ENCODE measurements at regions not wholly inside any gene's neighbourhood (a gene's known extent, or its start where the extent isn't known, plus 50 kb on each side); places are given as distances from the start of the nearest gene placed in this dataset.

- Histone ChIP-seq H3K4me1 (ENCODE audit: control insufficient read depth, insufficient read depth, low read length) (no peaks in the 10 kb centered on the region), H3K4me3 (ENCODE audit: low read depth in 2 of 2, low read length in 2 of 2) (no peak overlapping the region), H3K27ac (ENCODE audit: low read length) (no peak overlapping the region), H3K27me3 (ENCODE audit: control insufficient read depth, insufficient read depth, low read length) (no peaks in the 10 kb centered on the region), H3K9me3 (ENCODE audit: control insufficient read depth, insufficient read depth, low read depth, low read length) (no peaks in the 10 kb centered on the region), H3K36me3 (ENCODE audit: control insufficient read depth, insufficient read depth, low read length) (no peaks in the 10 kb centered on the region)
- CTCF ChIA-PET, result no interaction called here
- in situ Hi-C loops (cut with HindIII; ENCODE audit: low pct_unique_long_range_greater_than_20kb, low sequenced_read_pairs) (no loop called here), intact Hi-C loops (cut with micrococcal nuclease; ENCODE audit: unreplicated experiment) (no loop called here)
- DNase-seq (ENCODE audit: low read depth, low spot score), result no peak
- POLR2A ChIA-PET, result no interaction called here
- no peak for ATAC-seq
- TF ChIP-seq POLR2AphosphoS5 (IDR thresholded peaks at IDR 0.05; ENCODE audit: low read depth, low read length), result no peak
- TF ChIP-seq REST (IDR thresholded peaks at IDR 0.05; ENCODE audit: insufficient read depth in 1 of 2, low read depth in 2 of 2, low read length in 1 of 2), result no peak
- no peak for TF ChIP-seq TCF7L2 (IDR thresholded peaks at IDR 0.05; ENCODE audit: low read depth, low read length)
- BruUV-seq (replicated peaks), result no TSS peak
Measured at GRCh38 chr13:78785764-78786163, 126.8 kb upstream of the OBI1 start.

DNA sequence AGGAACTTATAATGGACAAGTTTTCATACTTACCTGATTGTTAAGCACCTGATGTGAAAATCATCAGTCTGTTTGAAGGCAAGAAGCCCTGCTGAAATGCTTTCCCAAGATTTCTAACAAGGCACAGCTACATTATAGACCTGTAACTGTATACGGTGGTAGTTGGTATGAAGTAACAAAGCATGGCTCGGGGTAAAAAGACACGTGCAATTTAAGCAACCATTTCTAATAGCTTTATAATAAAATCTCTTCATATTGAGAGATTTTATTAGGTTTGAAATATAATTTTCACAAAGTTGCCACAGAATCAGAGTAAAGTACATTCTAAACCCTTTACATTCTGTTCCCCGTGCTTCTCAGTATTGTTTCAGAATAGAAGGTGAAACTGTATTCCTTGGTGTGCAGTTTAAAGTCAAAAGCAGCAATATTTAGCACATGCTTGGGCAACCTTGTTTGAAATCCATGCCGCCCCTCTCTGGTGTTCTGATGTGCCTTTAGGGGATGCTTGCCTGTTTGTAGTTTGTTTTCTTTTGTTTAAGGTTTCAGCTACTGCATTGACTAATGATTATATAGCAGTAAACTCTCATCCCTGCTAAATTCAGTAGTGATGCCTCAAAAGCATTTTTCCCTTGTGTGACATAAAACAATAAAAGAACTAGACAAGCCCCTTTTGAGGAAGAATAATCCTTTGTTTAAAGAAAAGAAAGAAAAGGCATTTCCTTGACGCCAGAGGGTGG, 125.2 kb upstream of the OBI1 start:
- DNase-seq (ENCODE audit: low read depth, low spot score) (no peak), ATAC-seq (no peak)
- no peaks in the 10 kb centered on the region for H3K4me1 ChIP-seq (ENCODE audit: control insufficient read depth, insufficient read depth, low read length)
- no peaks in the 10 kb centered on the region for H3K36me3 ChIP-seq (ENCODE audit: control insufficient read depth, insufficient read depth, low read length)
- ChIA-PET CTCF (no interaction called here), POLR2A (interaction anchor here (0.7 kb wide), 1 partner anchor 96 kb away, joined by 3 read pairs; no protein-coding TSS in a partner anchor)
- no TSS peak for BruUV-seq (replicated peaks)
- intact Hi-C loops (cut with micrococcal nuclease; ENCODE audit: unreplicated experiment), result no loop called here
- TF ChIP-seq SIN3A (IDR thresholded peaks at IDR 0.05; ENCODE audit: borderline replicate concordance, insufficient read depth, low read depth, low read length) (no peak), POLR2AphosphoS5 (IDR thresholded peaks at IDR 0.05; ENCODE audit: low read depth, low read length) (no peak), TCF7L2 (IDR thresholded peaks at IDR 0.05; ENCODE audit: low read depth, low read length) (no peak), REST (IDR thresholded peaks at IDR 0.05; ENCODE audit: insufficient read depth in 1 of 2, low read depth in 2 of 2, low read length in 1 of 2) (no peak)
- TF ChIP-seq, protein P1, sequence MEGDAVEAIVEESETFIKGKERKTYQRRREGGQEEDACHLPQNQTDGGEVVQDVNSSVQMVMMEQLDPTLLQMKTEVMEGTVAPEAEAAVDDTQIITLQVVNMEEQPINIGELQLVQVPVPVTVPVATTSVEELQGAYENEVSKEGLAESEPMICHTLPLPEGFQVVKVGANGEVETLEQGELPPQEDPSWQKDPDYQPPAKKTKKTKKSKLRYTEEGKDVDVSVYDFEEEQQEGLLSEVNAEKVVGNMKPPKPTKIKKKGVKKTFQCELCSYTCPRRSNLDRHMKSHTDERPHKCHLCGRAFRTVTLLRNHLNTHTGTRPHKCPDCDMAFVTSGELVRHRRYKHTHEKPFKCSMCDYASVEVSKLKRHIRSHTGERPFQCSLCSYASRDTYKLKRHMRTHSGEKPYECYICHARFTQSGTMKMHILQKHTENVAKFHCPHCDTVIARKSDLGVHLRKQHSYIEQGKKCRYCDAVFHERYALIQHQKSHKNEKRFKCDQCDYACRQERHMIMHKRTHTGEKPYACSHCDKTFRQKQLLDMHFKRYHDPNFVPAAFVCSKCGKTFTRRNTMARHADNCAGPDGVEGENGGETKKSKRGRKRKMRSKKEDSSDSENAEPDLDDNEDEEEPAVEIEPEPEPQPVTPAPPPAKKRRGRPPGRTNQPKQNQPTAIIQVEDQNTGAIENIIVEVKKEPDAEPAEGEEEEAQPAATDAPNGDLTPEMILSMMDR (IDR thresholded peaks at IDR 0.05), result no peak
- H3K4me3 ChIP-seq (ENCODE audit: low read depth in 2 of 2, low read length in 2 of 2), result no peak overlapping the region
- no peaks in the 10 kb centered on the region for H3K27me3 ChIP-seq (ENCODE audit: control insufficient read depth, insufficient read depth, low read length)
- no peak overlapping the region for H3K27ac ChIP-seq (ENCODE audit: low read length)
- in situ Hi-C loops (cut with HindIII; ENCODE audit: low pct_unique_long_range_greater_than_20kb, low sequenced_read_pairs), result no loop called here
- no peaks in the 10 kb centered on the region for H3K9me3 ChIP-seq (ENCODE audit: control insufficient read depth, insufficient read depth, low read depth, low read length)

All from Panc1 (cell line).